Amniotic stem cell (primary cell): ENCODE measurements at regions not wholly inside any gene's neighbourhood (a gene's known extent, or its start where the extent isn't known, plus 50 kb on each side); places are given as distances from the start of the nearest gene placed in this dataset.
A peak's percentile ranks its signal among the peaks of the same experiment; 100 is the strongest.
"Not testable (repeated sequence)": the region's sequence is repeated elsewhere in the genome, so short reads cannot be mapped to it uniquely, and the experiment has no call there.

Source experiments
- DNase-seq: peaks from one replicate; lab custom pipeline; 2025; lab: John Stamatoyannopoulos, UW

DNA sequence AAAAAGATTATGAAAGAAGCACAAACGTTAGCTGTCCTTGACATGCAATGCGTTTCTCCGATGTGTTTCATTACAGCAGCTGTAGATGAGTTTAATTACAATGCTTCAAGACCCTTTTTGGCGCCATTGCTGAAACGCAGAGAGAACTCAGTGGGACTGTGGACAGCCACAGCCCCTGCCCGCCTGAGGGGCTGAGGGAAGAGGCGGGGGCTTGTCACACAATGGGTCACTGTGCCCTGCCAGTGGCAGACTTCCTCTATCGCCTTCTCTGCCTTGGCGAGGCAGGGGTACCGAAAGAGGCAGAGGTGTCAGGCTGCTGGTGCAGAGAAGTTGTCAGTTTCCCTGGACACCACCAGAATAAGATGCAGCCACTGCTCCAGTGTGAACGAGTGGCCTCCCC, 252.0 kb downstream of the NR2F2 start:
- no peak for DNase-seq

DNA sequence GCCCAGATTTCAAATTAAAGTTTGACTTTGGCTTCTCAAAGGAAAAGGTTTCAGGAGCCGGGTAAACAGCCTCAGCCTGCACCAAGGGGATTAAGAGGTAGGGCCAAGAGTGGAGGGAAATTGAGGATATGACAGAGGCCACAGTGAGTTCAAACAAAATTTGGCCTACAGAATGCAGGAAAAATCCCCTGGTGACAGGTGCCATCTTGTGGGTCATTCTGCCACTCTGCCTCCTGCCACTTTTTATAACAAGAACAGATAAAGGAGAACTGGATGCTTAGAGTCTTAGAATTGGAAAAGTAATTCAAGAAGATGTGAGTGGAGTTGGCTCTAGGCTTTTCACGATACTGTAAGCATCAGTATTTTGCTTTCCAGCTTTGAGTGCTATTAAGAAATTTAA, 253.2 kb downstream of the NR2F2 start:
- no peak for DNase-seq

DNA sequence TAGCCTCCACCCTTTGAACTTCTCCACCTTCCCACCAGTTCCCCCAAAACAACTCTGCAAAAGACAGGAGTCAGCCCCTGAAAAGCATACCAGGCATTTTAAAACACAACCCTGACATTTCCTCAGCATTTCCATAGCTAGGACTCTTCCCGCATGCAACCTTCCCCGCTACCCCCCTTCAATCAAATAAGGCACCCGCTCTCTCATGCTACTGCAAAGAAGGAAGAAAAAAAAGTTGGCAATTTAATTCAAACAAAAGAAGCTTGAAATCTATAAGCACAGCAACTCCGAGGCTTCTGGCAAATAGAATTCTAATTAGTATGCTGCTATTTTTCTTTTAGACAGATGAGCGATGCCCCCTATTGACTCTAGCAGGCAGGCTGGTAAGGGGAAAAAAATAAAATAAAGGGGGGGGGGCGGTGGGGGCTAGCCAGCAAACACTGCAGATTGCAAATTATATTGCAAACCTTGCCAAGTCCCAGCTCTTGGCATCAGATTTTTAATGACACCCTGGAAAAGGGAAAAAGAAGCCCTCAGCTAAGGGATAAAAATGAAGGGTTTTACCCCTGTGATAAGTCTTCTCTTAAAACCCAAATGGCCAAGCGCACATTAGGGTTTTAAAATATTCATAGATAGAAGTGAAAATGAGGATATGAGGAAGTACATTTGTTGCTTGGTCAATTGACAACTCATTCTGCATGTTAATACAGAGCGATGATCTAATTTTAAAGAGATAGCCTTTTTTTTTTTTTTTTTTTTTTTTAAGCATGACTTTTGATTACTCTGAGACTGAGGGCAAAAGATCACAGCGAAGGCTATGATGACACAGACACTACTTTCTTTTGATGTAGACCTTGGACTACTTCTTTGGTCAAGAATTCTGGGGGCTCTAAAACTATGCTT, 255.2 kb downstream of the NR2F2 start:
- peak; percentile 22 for DNase-seq

DNA sequence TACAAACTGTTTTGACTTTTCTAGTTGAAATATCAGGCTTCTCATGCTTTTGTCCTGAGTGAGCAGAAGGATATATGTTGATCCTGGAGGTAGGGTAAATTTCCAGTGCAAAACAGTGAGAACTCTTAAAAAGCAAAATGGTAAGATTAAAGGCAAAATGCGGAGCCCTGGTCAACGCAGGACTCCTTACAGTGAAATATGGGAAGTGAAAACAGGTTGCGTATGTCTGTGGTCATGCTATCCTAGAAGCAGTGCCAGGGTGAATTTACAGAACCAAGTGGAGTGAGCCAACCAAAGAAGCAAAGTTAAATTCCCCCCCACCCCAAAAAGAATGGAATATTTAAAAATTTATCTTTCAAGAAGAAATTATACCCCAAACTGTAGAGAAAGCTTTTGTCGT, 256.4 kb downstream of the NR2F2 start:
- no peak for DNase-seq

DNA sequence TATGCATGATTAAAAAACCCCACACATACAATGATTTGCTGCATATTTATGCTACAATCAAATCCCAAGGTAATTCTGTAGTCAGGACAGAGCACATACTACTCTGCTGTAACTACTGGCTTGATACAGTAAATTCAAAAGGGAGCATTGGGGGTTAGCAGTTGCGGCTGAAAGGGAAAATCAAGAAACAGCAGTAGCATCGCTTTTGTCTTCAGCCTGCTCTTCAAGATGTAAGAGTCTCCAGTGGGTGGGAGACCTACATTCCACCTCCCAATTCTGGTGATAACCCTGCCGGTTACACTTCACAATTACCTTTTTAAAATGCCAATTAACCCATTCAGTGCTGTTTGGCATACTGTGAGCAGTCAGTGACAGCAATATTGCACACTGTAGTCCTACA, 259.4 kb downstream of the NR2F2 start:
- DNase-seq, result no peak

DNA sequence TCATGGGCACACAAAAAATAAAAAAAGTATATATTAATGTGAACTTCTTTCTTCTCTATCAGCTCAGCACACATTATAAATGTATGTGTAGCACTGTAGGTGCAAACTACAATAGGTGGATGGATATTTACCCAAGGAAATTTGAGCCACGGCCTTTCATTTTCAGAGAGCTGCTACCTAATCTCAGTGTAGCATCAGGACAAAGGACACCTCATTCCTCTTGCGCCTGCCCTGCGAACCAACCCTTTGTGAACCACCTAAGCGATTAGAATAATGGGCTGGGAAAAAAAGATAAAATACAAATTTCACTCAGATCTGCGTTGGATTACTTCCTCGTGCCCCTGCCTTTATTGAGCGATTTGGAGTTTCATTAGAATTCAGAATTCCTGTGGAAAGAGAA, 263.2 kb downstream of the NR2F2 start:
- no peak for DNase-seq

DNA sequence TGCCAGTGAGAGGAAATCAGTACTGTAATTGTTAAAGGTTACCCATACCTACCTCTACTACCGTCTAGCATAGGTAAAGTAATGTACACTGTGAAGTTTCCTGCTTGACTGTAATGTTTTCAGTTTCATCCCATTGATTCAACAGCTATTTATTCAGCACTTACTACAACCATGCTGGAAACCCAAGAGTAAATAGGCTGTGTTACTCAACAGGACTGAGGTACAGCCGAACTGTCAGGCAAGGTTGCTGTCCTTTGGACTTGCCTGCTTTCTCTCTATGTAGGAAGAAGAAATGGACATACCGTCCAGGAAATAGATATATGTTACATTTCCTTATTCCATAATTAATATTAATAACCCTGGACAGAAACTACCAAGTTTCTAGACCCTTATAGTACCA, 265.5 kb downstream of the NR2F2 start:
- DNase-seq, result no peak

DNA sequence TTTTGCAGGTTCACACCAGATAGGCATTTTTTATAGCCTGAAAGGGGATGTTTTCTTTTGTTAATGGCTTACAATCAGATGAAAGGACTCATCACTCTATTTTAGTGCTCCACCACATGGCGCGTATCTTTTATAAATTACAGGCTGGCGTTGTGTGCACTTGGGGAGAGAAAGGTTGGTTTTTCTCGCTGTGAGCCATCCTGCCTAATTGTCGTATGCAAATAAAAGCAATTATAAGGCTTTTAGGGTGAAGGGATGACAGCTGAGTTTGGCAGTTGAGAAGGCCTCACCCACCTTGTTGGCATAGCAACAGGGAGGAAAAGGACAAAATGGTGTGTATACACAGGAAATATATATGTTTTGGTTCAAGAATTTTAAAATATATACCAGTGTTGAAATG, 268.0 kb downstream of the NR2F2 start:
- DNase-seq, result no peak

DNA sequence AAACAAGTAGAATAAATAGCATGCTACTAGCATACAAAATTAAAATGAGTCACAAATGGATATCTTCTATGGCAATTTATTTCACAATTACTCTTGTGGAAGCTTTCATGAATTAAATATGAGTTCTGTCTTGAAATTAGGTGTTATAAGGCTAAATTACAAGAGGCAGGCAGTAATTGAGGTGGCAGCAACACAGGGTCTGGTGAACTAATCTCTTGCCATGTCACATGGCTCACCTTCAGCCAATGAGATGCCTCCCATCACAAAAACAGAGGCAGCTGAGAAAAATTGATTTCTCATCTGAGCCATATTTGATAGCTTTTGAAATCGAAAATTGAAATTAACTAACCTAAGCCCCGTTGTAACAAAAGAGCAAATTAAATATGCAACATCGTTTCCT, 268.8 kb downstream of the NR2F2 start:
- no peak for DNase-seq

DNA sequence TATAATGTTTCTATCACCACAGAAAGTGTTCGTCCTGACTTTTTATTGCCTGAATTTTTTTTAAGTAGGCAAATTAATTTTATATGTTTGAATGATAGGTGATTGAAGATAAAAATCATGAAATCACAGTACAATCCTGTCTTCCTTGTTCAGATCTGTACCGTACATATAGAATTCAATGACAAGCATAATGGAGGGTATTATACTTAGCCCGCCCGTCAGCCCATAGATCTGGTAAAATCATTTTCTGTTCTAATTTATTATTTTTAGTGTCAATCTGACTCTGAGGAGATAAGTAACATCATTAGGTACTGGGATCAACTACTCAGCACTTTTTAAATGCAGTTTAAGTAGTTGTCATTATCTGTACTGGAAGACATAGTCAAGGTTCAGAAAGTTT, 269.9 kb downstream of the NR2F2 start:
- no peak for DNase-seq

DNA sequence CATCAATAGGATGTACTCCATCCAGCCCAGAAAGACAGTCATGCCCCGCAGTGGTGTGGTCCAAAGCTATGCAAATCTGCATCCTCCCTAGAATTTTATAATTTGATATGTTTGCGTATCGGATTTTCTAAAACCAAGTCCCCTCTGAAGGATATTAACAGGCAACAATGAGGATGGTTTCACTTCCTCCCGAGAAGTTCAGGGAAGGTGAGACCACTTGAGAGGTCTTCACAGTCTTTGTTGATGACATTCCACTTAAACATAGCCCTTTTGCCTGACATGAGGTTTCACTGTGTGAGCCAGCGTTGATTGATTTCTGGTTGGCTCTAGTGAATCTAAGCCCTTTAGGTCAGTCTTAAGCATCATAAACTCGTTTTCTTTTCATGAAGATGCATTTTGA, 276.1 kb downstream of the NR2F2 start:
- no peak for DNase-seq

DNA sequence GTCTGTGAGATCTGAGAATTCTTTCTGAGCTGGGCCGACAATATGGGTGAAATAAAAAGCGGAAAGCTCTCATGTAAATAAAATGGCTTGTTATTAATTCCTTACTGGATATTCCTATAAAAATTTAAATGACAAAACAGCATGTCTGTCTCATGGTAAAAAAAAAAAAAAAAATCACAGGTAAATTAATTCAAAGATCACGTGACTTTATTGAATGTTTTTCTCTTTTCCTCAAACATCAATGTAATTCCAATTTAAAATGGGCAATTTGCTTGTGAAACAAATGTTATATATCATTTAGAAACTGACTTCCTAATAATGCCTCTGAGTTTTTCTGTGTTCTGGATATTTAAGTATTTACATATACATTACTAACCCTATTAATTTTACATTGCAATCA, 280.3 kb downstream of the NR2F2 start:
- no peak for DNase-seq

DNA sequence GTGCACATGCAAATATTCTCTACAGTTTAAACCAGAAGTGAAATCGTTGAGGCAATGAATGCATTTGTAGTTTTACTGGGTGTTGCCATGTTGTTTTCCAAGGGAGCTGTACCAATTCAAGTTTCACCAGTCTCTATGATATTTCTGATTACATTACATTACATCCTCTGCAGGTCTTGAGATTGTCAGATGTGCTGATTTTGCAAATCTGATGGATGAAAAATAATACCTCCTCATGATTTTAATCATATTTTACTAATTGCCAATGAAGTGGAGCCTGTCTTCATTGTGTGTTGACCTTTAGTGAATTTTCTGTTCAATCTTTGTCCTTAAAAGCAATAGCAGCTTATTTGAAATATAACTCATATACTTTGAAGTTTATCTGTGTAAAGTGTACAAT, 282.4 kb downstream of the NR2F2 start:
- DNase-seq, result no peak

DNA sequence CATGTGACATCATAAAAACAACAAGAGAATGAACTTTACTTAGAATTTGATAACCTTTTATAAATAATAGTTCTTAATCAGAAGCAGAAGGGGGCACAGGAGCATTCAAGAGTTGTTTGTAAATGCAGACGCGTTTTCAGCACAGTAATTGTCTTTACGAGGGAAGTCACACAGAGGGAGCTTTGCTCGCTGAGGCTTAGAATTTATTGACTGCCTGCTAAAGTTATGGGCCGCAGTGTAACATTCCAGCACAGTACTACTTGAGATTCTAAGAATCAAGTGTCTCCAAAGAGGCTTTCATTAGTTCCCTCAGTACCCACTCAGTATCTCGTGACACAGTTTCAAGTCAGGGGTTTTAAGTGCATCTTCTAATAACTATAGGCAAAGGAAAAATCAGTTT, 288.7 kb downstream of the NR2F2 start:
- DNase-seq, result no peak

DNA sequence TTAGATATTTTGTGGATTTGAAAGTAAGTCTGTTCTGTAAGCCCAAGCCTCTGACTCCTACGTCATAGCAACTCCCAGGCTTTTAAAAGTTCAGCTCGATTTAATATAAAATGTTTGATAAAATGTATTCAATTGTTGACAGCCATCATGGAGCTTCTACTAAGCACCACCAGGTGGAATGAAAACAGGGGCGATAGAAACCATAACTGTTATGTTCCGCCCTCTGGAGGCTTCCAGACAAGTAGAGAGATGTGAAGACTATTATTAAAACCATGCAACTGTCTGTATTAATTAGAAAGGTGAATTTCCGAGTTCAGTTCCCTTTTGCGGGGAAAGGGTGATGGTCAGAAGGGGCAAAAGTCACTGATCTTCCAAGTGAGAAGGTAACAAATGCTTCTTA, 292.2 kb downstream of the NR2F2 start:
- no peak for DNase-seq

DNA sequence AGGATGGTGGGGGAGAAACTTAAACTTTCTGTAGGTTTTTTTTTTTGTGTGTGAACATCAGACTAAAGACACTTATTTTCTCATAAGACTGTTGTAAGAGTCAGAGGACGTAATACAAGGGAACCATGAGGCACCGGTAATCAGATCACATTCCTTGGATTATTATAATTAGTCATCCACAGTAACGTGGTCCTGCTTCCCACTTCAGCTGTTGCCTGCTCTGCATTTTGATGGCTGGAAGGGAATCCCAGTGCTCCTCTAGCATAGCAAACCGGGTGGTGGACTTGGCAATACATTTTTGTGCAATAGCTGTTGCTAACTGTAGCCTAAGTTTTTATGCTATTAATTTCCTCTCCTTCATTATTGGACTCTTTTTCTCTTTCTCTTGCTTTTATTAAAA, 294.8 kb downstream of the NR2F2 start:
- DNase-seq, result no peak

DNA sequence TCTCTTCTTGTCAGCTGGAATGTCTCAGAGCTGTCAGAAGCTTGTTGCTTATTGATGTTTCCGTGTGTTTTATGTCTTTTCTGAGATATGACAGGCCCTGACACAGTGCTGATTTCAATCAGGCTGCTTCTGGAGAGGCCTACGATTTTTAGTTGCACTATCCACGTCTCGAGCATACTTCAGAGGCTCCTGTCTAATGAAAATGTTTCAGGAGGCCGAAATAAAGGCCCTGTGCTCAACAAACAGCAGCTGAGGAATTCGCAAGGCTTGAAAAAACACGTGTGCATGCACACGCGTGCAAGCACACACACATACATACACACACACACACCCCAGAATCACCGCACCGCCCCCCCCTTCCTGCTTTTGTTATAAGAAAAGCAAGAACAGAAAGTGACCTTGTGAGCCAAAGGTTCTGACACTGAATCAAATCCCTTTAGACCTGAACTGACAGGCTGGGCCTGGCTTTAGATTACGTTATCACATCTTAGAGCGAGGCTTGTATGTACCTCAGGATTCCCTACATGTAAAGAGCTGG, 296.6 kb downstream of the NR2F2 start:
- no peak for DNase-seq

DNA sequence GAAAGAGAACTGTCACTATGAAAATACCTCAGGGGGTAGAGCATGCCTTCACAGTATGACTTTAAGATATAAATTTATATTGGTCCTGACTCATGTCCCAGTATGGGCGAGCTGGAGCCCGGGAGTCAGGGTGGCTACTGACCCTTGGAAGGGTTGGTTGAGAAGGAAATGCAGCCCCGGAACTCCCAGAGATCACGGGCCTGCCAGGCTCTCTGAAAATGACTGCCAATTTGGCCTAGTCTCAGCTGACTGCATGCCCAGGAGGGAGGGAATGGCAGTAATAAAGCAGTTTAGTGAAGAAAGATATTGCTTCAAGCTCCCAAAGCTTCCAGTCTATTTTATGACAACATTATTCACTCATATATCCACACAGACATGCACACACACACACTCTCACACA, 299.0 kb downstream of the NR2F2 start:
- DNase-seq, result no peak

DNA sequence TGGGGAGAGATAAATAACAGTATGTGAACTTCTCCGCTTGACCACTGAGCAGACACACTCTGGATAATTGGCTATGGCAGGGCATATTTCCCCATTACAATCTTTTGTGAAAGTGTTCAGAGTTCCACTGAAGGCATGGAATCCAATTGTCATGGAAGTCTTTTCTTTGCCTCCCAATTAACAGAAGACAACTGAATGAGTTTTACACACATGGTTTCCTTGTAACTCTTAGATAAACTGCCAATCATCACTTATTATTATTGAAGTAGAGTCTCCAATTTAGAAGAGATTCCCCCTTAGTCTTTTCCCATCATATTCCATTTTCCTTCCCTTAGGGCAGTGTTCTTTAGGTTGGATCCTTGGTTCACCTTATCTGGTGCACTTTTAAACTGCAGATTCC, 308.3 kb downstream of the NR2F2 start:
- DNase-seq, result no peak

DNA sequence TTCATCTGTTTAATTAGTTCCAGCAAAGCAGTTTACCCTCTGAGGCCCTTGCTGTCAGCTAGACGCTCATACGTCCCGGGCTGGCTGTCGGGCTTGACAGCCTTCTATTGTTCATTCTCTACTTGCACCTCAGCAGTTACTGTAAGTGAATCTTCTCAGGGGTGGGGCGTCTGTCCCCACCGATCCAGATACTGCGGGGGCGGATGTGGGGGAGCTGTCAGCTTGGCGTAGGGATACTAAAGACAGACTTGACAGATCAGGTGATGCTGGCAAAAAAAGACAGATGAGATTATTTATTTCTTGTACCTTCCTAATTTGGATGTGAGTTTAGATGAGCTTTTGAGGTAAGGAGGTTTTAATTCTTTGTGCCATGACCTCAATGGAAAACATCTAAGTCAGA, 315.3 kb downstream of the NR2F2 start:
- DNase-seq, result no peak

DNA sequence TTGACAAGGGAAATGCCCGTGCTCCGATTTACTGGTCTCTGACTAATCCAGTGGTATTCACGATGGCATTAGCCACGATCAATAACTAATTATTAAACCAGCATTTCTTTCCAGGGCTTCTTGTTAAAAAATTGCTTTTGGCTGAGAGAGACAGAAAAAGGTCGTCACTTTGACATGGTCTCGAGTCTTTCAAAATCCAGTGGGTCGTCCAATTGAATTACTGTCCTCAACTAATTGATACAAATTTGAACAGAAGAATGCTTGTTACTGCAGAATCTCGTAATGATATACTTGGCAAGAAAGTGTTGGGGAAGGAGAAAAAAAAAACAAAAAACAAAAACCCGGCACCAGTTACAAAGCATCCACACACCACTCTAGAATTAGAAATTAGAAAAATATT, 318.4 kb downstream of the NR2F2 start:
- DNase-seq, result no peak

DNA sequence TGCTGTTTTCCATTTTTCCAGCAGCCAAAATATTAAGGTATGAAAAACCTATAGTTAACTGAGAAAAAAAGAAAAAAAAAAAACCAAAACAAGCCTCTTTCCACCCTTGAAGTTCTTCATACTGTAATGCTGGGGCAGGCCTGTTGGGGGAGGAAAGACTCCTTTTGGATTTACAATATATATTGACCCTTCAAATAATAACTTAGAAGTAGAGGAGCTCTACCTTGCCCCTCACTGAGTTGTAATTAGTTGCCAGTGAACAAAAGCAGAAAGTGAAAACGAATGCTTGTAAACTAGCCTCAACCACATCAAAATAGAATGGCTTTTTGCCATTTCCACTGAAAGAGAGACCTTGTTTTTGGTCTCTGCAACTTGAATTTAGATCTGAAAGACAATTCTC, 326.6 kb downstream of the NR2F2 start:
- DNase-seq, result no peak

DNA sequence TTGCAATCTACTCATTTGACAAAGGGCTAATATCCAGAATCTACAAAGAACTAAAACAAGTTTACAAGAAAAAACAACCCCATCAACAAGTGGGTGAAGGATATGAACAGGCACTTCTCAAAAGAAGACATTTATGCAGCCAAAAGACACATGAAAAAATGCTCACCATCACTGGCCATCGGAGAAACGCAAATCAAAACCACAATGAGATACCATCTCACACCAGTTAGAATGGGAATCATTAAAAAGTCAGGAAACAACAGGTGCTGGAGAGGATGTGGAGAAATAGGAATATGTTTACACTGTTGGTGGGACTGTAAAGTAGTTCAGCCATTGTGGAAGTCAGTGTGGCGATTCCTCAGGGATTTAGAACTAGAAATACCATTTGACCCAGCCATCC, 336.5 kb downstream of the NR2F2 start:
- DNase-seq, result not testable (repeated sequence)

DNA sequence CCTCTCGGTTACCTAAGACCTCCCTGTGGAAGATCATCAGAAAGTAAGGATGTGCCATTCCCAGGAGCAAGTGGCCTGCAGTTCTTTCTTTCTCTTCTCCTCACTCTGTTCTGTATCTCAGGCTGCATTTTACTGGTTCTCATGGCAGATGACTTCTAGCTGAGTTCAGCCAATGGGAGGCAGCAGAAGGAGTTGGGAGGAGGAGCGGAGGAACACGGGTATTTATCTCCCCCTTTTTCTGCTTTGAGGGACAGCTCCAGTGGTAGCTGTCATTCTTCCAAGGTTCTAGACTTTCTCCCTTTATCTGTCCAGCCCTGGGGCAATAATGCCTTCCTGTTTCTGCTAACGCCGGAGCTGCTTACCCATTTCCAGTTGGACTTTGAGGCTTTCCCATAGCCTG, 339.9 kb downstream of the NR2F2 start:
- DNase-seq, result no peak
